ENCODE measurements at regions not wholly inside any gene's neighbourhood (a gene's known extent, or its start where the extent isn't known, plus 50 kb on each side); places are given as distances from the start of the nearest gene placed in this dataset.

DNA sequence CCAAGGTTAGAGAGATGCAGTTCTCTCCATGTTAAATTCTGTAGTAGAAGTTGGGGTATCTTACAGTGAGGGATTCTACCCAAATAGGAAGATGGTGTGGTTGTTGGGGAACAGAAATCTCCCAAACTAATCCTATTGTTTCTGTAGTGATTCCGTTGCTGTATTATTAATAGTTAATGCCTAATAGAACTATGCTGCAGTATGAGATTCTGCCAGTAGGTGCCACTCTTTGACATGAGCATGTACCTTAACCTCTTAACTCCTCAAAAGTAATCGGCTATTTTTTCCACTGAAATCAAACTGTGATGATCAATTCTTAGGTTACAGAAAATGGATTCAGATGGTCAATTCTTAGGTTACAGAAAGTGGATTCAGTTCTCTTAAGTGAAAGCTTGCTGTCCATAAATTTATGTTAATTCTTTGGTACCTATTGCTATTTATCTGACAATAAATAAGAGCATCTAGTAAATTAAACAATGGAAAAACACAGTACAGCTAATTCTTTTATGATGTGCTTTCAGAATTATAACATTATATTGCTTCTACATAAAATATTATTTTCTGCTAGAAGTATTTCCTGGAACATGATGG is 97.9 kb upstream of the DLX2 start:
- peaks cover 11 to 18% of the 10 kb centered on the region in 2 experiments; a peak in 3 of 4 replicates for H3K9me3 ChIP-seq (ENCODE audit: insufficient read depth in 2 of 2, low read depth in 1 of 2, low read length in 1 of 2)
- ChIA-PET POLR2A (ENCODE audit: partially characterized antibody) (no interaction called here), CTCF (ENCODE audit: partially characterized antibody) (interaction anchor here (0.6 to 1.9 kb wide), 20 partner anchors 9 to 309 kb away, joined by 3 to 17 read pairs (median 5); no protein-coding TSS in a partner anchor)
- no peak overlapping the region for H2AK5ac ChIP-seq (ENCODE audit: low read depth, low read length)
- 86% methylated on average over 2 of the region's 2 CpGs; no CpG with 5 or more reads in 1 of the 2 experiments for WGBS, 2 experiments (ENCODE audit: extremely low coverage in 1 of 2, insufficient coverage in 1 of 2, insufficient read length in 1 of 2, insufficient replicate concordance in 2 of 2, low coverage in 1 of 2, low lambda C conversion rate in 2 of 2, missing lambda C conversion rate in 1 of 2)
- no peak overlapping the region for H3K18ac ChIP-seq (ENCODE audit: extremely low read depth, low read length)
- no peak overlapping the region for H4K8ac ChIP-seq (ENCODE audit: extremely low read depth, insufficient read depth, low read length)
- H4K20me1 ChIP-seq (replicated peaks in 1 of 2; ENCODE audit: control insufficient read depth in 1 of 2, insufficient read depth in 2 of 2, low read length in 2 of 2) = no peaks in the 10 kb centered on the region
- no peaks in the 10 kb centered on the region for H3K23me2 ChIP-seq (ENCODE audit: low read depth, low read length)
- H3K27me3 ChIP-seq (replicated peaks in 1 of 4; ENCODE audit: control insufficient read depth in 3 of 4, extremely low read depth in 1 of 4, insufficient read depth in 3 of 4, low read length in 3 of 4) = no peaks in the 10 kb centered on the region
- no peak overlapping the region for H3K14ac ChIP-seq (ENCODE audit: insufficient read length)
- H3K4me3 ChIP-seq (ENCODE audit: extremely low read depth in 1 of 4, insufficient read depth in 2 of 4, low read depth in 3 of 4, low read length in 4 of 4) = no peak overlapping the region
- H2AFZ ChIP-seq (ENCODE audit: low read length) = no peak overlapping the region
- no peak overlapping the region for H3K56ac ChIP-seq (replicated peaks; ENCODE audit: insufficient read length, low read depth, low read length)
- H3K79me1 ChIP-seq (ENCODE audit: low read depth, low read length) = no peaks in the 10 kb centered on the region
- no peak overlapping the region for H3K23ac ChIP-seq (ENCODE audit: insufficient read length)
- H3K4me1 ChIP-seq (replicated peaks in 1 of 4; ENCODE audit: control insufficient read depth in 3 of 4, insufficient read depth in 4 of 4, low read length in 3 of 4) = peaks cover 0 to 8% (median 0%) of the 10 kb centered on the region in 4 experiments; a peak in 2 of 7 replicates
- peaks cover 0 to 8% (median 0%) of the 10 kb centered on the region in 4 experiments; a peak in 3 of 8 replicates for H3K36me3 ChIP-seq (ENCODE audit: control insufficient read depth in 2 of 4, insufficient read depth in 4 of 4, low read length in 3 of 4)
- H3K4ac ChIP-seq (replicated peaks; ENCODE audit: insufficient read length, low read depth, low read length) = peak overlapping the region; percentile 49
- no peak overlapping the region for H2BK20ac ChIP-seq (ENCODE audit: low read length)
- no peak overlapping the region for H3K27ac ChIP-seq (ENCODE audit: low read depth, low read length)
- FAIRE-seq = no peak
- no peak overlapping the region for H2BK120ac ChIP-seq (replicated peaks; ENCODE audit: low read depth, low read length)
- no peak overlapping the region for H3K4me2 ChIP-seq (ENCODE audit: insufficient read depth in 1 of 2, low read depth in 2 of 2, low read length in 2 of 2)
- H3K79me2 ChIP-seq (ENCODE audit: control insufficient read depth in 1 of 2, insufficient read depth in 2 of 2, low read length in 2 of 2) = no peaks in the 10 kb centered on the region
- H4K91ac ChIP-seq (replicated peaks; ENCODE audit: insufficient read length, low read length) = no peak overlapping the region
- no peak overlapping the region for H4K5ac ChIP-seq (ENCODE audit: insufficient read length, low read depth, low read length)
- H2BK5ac ChIP-seq (ENCODE audit: low read depth, low read length) = no peak overlapping the region
- no peak overlapping the region for H2BK12ac ChIP-seq (ENCODE audit: low read depth, low read length)
- no peak overlapping the region for H2BK15ac ChIP-seq (ENCODE audit: low read length)
- H3K9ac ChIP-seq (replicated peaks in 1 of 4; ENCODE audit: extremely low read depth in 1 of 4, low read depth in 3 of 4, low read length in 3 of 4) = no peak overlapping the region
- peak in 1 of 2 experiments; percentile 79 for DNase-seq (ENCODE audit: low read depth in 1 of 2, low spot score in 2 of 2)
- TF ChIP-seq, protein P1, sequence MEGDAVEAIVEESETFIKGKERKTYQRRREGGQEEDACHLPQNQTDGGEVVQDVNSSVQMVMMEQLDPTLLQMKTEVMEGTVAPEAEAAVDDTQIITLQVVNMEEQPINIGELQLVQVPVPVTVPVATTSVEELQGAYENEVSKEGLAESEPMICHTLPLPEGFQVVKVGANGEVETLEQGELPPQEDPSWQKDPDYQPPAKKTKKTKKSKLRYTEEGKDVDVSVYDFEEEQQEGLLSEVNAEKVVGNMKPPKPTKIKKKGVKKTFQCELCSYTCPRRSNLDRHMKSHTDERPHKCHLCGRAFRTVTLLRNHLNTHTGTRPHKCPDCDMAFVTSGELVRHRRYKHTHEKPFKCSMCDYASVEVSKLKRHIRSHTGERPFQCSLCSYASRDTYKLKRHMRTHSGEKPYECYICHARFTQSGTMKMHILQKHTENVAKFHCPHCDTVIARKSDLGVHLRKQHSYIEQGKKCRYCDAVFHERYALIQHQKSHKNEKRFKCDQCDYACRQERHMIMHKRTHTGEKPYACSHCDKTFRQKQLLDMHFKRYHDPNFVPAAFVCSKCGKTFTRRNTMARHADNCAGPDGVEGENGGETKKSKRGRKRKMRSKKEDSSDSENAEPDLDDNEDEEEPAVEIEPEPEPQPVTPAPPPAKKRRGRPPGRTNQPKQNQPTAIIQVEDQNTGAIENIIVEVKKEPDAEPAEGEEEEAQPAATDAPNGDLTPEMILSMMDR (IDR thresholded peaks at IDR 0.05; ENCODE audit: control extremely low read depth in 1 of 3, insufficient read depth in 1 of 3, low read depth in 1 of 3, low read length in 3 of 3) = peak in 2 of 3 experiments; percentile 34 to 69; a peak in 2 of 4 replicates
